Keratinocyte (primary cell): ENCODE measurements at regions not wholly inside any gene's neighbourhood (a gene's known extent, or its start where the extent isn't known, plus 50 kb on each side); places are given as distances from the start of the nearest gene placed in this dataset.

ENCODE experiments used
- DNase-seq: peaks from one replicate; pipeline ENCODE4 v3.0.0-alpha.2; 2011; ENCODE audit warnings: low read depth, missing footprints, low spot score
- FAIRE-seq: peaks from 2 replicates; lab custom pipeline; 2011; peaks lifted over from hg19 to GRCh38; lab: Jason Lieb, UNC
- H2AFZ ChIP-seq: 2 replicates; pipeline ENCODE4 v1.6.0; 2012; ENCODE audit warnings: low read length, control low read depth, inconsistent platforms; ENCODE audit not compliant: control insufficient read depth
- H3K27ac ChIP-seq: 2 replicates; pipeline ENCODE4 v1.5.1; 2011; ENCODE audit warnings: low read length; ENCODE audit not compliant: control insufficient read depth, insufficient read depth
- H3K27me3 ChIP-seq: 3 replicates; pipeline ENCODE4 v1.6.0; 2011; ENCODE audit warnings: low read length; ENCODE audit not compliant: control insufficient read depth, insufficient read depth; ENCODE audit errors: extremely low read depth
- H3K36me3 ChIP-seq, 2 experiments: 2 replicates in 1 of 2; 3 replicates in 1 of 2; pipeline ENCODE4 v1.5.1; 2011; ENCODE audit warnings: low read length in 2 of 2, mild to moderate bottlenecking in 1 of 2; ENCODE audit not compliant: control insufficient read depth in 2 of 2, insufficient read depth in 2 of 2; ENCODE audit errors: extremely low read depth in 1 of 2
- H3K4me1 ChIP-seq: 3 replicates; pipeline ENCODE4 v1.5.1; 2011; ENCODE audit warnings: low read length; ENCODE audit not compliant: control insufficient read depth, insufficient read depth; ENCODE audit errors: extremely low read depth
- H3K4me2 ChIP-seq: 3 replicates; pipeline ENCODE4 v1.6.0; 2011; ENCODE audit warnings: low read depth, low read length; ENCODE audit not compliant: control insufficient read depth, insufficient read depth; ENCODE audit errors: extremely low read depth
- H3K4me3 ChIP-seq, 3 experiments: fragments of 200-600 bp in 1 of 3; sonication (generic) in 1 of 3; 2 replicates in 2 of 3; 3 replicates in 1 of 3; pipeline ENCODE4 v1.5.1; 2011 to 2016; ENCODE audit warnings: low read length in 3 of 3, mild to moderate bottlenecking in 3 of 3, control low read depth in 2 of 3, inconsistent platforms in 1 of 3, low read depth in 1 of 3, mixed read lengths in 1 of 3, mixed run types in 1 of 3, moderate library complexity in 1 of 3; ENCODE audit not compliant: control insufficient read depth in 2 of 3, insufficient read depth in 2 of 3; ENCODE audit errors: extremely low read depth in 1 of 3
- H3K79me2 ChIP-seq: 2 replicates; pipeline ENCODE4 v1.6.0; 2012; ENCODE audit warnings: low read length; ENCODE audit not compliant: control insufficient read depth, insufficient read depth
- H3K9ac ChIP-seq: 3 replicates; pipeline ENCODE4 v1.6.0; 2011; ENCODE audit warnings: low read length; ENCODE audit not compliant: control insufficient read depth, insufficient read depth; ENCODE audit errors: extremely low read depth
- H3K9me1 ChIP-seq: 3 replicates; pipeline ENCODE4 v1.6.0; 2011; ENCODE audit warnings: low read length; ENCODE audit not compliant: control insufficient read depth, insufficient read depth; ENCODE audit errors: extremely low read depth
- H3K9me3 ChIP-seq: 2 replicates; pipeline ENCODE4 v1.5.1; 2012; ENCODE audit warnings: low read depth, low read length; ENCODE audit not compliant: control insufficient read depth
- H4K20me1 ChIP-seq: 3 replicates; pipeline ENCODE4 v1.6.0; 2011; ENCODE audit warnings: low read length; ENCODE audit not compliant: control insufficient read depth, insufficient read depth; ENCODE audit errors: extremely low read depth
- CTCF ChIP-seq, 3 experiments: IDR thresholded peaks in 1 of 3; conservative IDR thresholded peaks in 1 of 3; optimal IDR thresholded peaks in 1 of 3; 2 replicates in 2 of 3; 3 replicates in 1 of 3; pipeline versions ENCODE3 to v1.5.1; 2011; ENCODE audit warnings: low read length in 3 of 3, mild to moderate bottlenecking in 3 of 3, moderate library complexity in 2 of 3, control low read depth in 1 of 3, inconsistent platforms in 1 of 3; ENCODE audit not compliant: insufficient read depth in 2 of 3; ENCODE audit errors: extremely low read depth in 1 of 3
- EZH2 ChIP-seq: IDR thresholded peaks from one replicate; pipeline ENCODE4 v1.6.1; 2012; ENCODE audit warnings: inconsistent platforms, mild to moderate bottlenecking, low read length, moderate library complexity
- dilution Hi-C: fragments of 300-500 bp; cut with MboI; formaldehyde crosslinking; loops from one replicate; pipeline ENCODE4 v1.7.0; 2020; ENCODE audit warnings: low sequenced_read_pairs; ENCODE audit not compliant: extremely low pct_ligation_motif_present

- H3K27me3 ChIP-seq = no peaks in the 10 kb centered on the region
- no peak overlapping the region for H3K9ac ChIP-seq
- H3K4me2 ChIP-seq = no peak overlapping the region
- H3K36me3 ChIP-seq = no peaks in the 10 kb centered on the region
- H3K4me1 ChIP-seq = no peaks in the 10 kb centered on the region
- H3K79me2 ChIP-seq = no peaks in the 10 kb centered on the region
- H3K9me3 ChIP-seq = no peaks in the 10 kb centered on the region
- H3K4me3 ChIP-seq = no peak overlapping the region
- dilution Hi-C loops = no loop called here
- H3K9me1 ChIP-seq = no peaks in the 10 kb centered on the region
- H2AFZ ChIP-seq = no peak overlapping the region
- FAIRE-seq = no peak
- no peaks in the 10 kb centered on the region for H4K20me1 ChIP-seq
- no peak for DNase-seq
- no peak overlapping the region for H3K27ac ChIP-seq
- TF ChIP-seq EZH2 = no peak
- no peak for TF ChIP-seq CTCF (optimal IDR thresholded peaks at IDR 0.05 in 1 of 3, IDR thresholded peaks at IDR 0.05 in 1 of 3, conservative IDR thresholded peaks at IDR 0.05 in 1 of 3; ENCODE audit: extremely low read depth in 1 of 3, insufficient read depth in 2 of 3, low read length in 3 of 3)
Measured at GRCh38 chr3:106642161-106642560, 735.1 kb upstream of the CCDC54 start.

GRCh38 chr3:106643684-106644161 lies 733.5 kb upstream of the CCDC54 start:
- Histone ChIP-seq H3K27me3 (no peaks in the 10 kb centered on the region), H3K79me2 (no peaks in the 10 kb centered on the region), H4K20me1 (no peaks in the 10 kb centered on the region), H3K9me1 (no peaks in the 10 kb centered on the region), H3K9ac (no peak overlapping the region), H3K36me3 (no peaks in the 10 kb centered on the region), H3K9me3 (no peaks in the 10 kb centered on the region), H3K27ac (no peak overlapping the region), H3K4me2 (no peak overlapping the region), H3K4me3 (no peak overlapping the region), H3K4me1 (no peaks in the 10 kb centered on the region), H2AFZ (no peak overlapping the region)
- FAIRE-seq (no peak), DNase-seq (no peak)
- no peak for TF ChIP-seq EZH2
- no peak for TF ChIP-seq CTCF (optimal IDR thresholded peaks at IDR 0.05 in 1 of 3, IDR thresholded peaks at IDR 0.05 in 1 of 3, conservative IDR thresholded peaks at IDR 0.05 in 1 of 3; ENCODE audit: extremely low read depth in 1 of 3, insufficient read depth in 2 of 3, low read length in 3 of 3)
- dilution Hi-C loops = no loop called here
